Fibroblast of skin of left biceps (primary cell): ENCODE measurements at regions not wholly inside any gene's neighbourhood (a gene's known extent, or its start where the extent isn't known, plus 50 kb on each side); places are given as distances from the start of the nearest gene placed in this dataset.
"Not testable (repeated sequence)": the region's sequence is repeated elsewhere in the genome, so short reads cannot be mapped to it uniquely, and the experiment has no call there.

ENCODE experiments used
- DNase-seq, 2 experiments: peaks; one replicate each; pipeline ENCODE4 v3.0.0-alpha.2; 2013; ENCODE audit warnings: low read depth in 2 of 2

DNA sequence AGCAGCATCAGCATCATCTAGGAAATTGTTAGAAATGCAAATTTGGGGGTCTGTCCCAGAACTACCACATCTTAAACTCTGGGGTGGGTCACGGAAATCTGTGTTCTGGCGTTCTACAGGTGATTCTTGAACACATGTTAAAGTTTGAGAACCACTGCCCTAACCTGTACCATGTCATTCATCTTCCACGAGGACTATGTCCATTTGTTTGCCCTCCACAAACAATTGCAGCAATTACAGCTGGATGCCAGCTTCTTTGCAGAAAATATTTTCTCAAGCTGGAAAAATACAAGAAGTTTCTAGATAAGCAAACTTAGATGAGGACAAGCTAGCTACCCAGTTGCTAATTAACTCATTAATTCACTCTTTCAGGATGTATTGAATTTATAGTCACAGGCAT lies 54.1 kb downstream of the MAFB start:
- no peak for DNase-seq

GRCh38 chr20:40633123-40633850 lies 55.7 kb downstream of the MAFB start:
- no peak for DNase-seq

- DNase-seq: no peak
These were observed 56.6 kb downstream of the MAFB start for GRCh38 chr20:40632346-40632976.

- no peak for DNase-seq
These were observed 57.9 kb downstream of the MAFB start for GRCh38 chr20:40631119-40631631.

DNA sequence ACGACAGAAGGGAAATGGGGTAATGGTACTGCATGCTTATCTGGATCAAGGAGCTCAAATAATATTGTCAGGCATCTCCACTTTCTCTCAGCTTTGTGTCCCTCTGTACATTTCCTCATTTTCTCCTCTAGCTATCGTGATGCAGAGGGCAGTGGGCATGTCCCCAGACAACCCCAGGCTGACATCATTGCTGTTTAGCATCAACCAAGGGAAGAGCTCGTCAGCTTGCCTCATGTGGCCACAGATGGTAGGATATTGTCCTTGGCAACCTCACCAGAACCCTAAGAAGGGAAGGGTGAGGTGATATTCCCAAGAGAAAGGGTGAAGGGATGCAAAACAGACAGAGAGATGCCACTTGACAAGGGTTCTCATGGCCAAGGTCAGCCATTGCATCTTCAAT lies 58.3 kb downstream of the MAFB start:
- no peak for DNase-seq

GRCh38 chr20:40630099-40630498 lies 58.9 kb downstream of the MAFB start:
- DNase-seq: no peak

DNA sequence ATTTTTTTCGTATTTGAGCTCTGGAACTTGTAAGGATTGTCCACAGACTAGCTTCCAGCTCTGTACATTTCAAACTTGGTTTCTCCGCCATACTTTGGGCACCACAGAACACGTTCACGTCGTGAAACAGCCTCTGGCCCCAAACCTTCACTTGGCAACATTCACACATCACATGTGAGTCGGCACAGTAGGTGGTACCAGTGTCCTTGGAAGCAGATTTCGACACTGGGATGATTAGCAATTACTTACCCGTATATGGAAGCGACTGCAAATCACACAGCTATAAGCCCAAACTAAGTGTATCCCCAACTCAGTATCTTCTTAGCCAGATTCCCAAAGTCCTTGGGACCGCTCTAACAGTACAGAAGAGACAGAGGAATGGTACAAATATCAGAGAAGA lies 60.2 kb downstream of the MAFB start:
- DNase-seq: no peak

- DNase-seq: not testable (repeated sequence)
These were observed 70.0 kb downstream of the MAFB start for GRCh38 chr20:40619053-40619452.

DNA sequence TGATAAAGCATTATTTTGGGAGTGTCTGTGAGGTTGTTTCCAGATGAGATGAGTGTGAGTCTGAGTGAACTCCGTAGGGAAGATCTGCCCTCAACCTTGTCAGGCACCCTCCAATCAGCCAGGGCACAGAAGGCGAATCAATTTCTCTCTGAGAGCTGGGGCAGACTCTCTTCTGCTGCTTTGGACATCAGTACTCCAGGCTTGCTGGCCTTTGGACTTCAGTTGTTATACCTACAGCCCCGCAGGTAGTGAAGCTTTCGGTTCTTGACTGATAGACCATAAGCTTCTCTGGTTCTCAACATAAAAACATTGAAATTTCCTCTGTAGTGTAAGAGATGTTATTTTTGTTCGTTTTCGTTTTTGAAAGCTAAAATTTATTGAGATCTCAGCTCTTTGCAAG lies 71.4 kb downstream of the MAFB start:
- DNase-seq: no peak

GRCh38 chr20:40612837-40613236 lies 76.2 kb downstream of the MAFB start:
- DNase-seq: no peak

DNA sequence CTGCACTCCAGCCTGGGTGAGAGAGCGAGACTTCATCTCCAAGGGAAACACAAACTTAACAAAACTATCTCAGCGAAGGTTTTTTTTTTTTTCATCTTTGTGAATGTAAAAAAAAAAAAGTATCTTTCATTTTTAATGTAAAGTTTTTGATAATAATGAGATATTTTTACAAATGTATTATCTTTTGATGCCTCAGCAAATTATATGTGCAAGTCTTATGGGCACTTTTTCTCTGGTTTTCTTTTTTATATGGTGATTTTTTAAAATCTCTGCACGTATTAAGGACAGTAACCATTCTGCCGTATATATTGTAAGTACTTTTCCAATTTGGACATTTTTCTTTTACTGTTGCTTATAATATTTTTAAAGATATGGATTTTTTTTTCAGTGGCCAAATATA lies 76.8 kb downstream of the MAFB start:
- DNase-seq: no peak

DNA sequence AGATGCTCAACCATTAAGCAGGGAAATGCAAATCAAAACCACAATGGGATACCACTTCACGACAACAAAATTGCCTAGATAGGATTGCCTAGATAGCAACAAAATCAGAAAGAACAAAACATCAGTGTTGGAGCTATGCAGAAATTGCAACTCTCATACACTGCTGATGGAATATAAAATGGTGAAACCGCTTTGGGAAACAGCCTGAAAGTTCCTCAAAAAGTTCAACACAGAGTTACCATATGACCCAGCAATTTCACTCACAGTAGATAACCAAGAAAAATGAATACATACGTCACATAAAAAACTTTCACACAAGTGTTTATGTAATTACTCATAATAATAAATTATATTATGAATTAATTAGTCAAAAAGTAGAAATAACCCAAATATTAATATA lies 78.3 kb downstream of the MAFB start:
- no peak for DNase-seq

DNA sequence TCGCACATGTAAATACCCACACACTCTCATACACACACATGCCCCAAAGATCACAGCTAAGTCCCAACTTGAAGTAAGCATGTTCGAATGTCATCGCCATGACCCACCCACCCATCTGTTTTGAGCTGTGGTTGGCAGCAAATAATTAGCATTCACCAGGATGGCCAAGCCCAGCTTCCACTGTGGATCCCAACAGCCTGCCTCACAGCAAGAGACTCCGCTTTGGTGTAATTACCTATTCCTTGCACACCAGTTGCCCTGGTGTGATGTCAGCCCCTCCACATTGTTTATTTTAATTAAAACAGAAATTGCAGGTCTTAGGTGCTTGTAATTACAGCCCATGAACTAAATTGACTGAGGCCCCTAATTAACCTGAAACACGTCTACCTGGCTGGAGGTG lies 81.1 kb downstream of the MAFB start:
- DNase-seq: no peak

GRCh38 chr20:40606660-40607059 lies 82.4 kb downstream of the MAFB start:
- no peak for DNase-seq

DNA sequence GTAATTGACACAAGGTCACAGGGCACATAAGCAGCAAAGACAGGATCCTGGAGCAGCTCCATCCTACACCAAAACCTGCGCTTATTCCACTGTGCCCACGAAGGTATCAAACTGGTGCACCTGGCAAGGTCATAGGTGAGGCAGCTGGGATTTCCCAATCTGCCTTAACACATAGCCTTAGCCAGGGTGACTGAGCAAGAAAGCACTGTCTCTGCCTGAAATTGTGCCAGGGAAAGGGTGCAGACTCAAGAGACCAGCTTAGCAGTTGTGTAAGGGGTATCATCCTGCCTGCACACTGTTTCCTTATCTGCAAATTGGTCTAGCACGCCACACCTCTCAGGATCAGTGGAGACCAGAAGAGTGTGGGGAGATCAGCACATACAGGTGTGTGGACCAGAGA lies 82.8 kb downstream of the MAFB start:
- DNase-seq: no peak

GRCh38 chr20:40604416-40604815 lies 84.6 kb downstream of the MAFB start:
- DNase-seq: no peak

- DNase-seq: no peak
These were observed 85.9 kb downstream of the MAFB start for GRCh38 chr20:40603057-40603651.

DNA sequence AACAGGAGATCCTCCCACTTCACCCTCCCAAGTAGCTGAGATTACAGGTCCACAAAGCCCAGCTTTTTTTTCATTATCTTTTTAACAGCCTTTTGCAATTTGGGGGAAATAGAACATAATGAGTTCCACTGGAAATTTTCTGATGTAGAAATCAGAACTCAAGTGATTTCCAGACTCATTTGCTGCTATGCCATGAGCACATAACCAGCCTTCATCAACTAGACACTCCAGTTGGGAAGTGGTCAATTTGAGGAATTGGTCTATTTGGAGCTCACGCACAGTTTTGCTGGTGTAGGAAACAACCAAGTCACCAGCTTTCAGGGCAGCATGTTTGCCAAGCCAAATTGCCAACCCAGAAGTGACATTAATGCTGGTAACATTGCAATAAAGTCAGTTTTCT lies 86.7 kb downstream of the MAFB start:
- DNase-seq: no peak

GRCh38 chr20:40600441-40601219 lies 88.4 kb downstream of the MAFB start:
- no peak for DNase-seq

- DNase-seq: no peak
These were observed 89.0 kb downstream of the MAFB start for GRCh38 chr20:40599987-40600386.

DNA sequence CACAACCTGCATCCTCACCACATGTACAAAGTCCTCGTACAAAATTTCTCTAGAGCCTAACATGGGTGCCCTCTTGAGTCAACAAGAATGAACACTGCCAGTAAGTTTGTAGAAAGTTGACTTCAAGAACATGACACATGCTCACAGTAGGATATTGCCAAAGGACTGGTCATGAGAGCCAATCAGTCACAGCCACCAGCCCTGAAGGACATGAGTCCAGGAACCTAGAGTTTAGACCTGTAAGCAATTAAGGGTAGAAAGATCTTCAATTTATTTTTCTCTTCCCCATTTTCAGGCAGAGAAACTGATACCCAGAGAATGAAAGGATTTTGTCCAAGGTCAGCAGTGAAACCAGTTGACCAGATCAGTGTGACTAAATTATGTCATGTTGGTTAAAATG lies 96.1 kb downstream of the MAFB start:
- DNase-seq: no peak

GRCh38 chr20:40591536-40591935 lies 97.5 kb downstream of the MAFB start:
- no peak for DNase-seq
